HG03025 (cell line): ENCODE measurements at regions not wholly inside any gene's neighbourhood (a gene's known extent, or its start where the extent isn't known, plus 50 kb on each side); places are given as distances from the start of the nearest gene placed in this dataset.
"Not testable (repeated sequence)": the region's sequence is repeated elsewhere in the genome, so short reads cannot be mapped to it uniquely, and the experiment has no call there.

Experiments used
- ATAC-seq: cut with Tn5 transposase; IDR thresholded peaks from one replicate; pipeline ENCODE4 v1.9.1; 2021; ENCODE audit warnings: mild to moderate bottlenecking, moderate library complexity; ENCODE audit not compliant: unreplicated experiment, low FRiP score

GRCh38 chr7:81206217-81206616, 287.4 kb upstream of the SEMA3C start:
- no peak for ATAC-seq

- no peak for ATAC-seq
These were observed 282.3 kb upstream of the SEMA3C start for GRCh38 chr7:81201188-81201587.

GRCh38 chr7:81198766-81199165, 279.9 kb upstream of the SEMA3C start:
- ATAC-seq, result no peak

GRCh38 chr7:81197266-81197665, 278.4 kb upstream of the SEMA3C start:
- ATAC-seq, result no peak

GRCh38 chr7:81195033-81195432, 276.2 kb upstream of the SEMA3C start:
- ATAC-seq, result no peak

GRCh38 chr7:81190997-81191768, 272.3 kb upstream of the SEMA3C start:
- no peak for ATAC-seq

GRCh38 chr7:81187753-81188152, 268.9 kb upstream of the SEMA3C start:
- no peak for ATAC-seq

- no peak for ATAC-seq
These were observed 267.8 kb upstream of the SEMA3C start for GRCh38 chr7:81186691-81187090.

GRCh38 chr7:81185072-81185471, 266.2 kb upstream of the SEMA3C start:
- no peak for ATAC-seq

- no peak for ATAC-seq
These were observed 264.5 kb upstream of the SEMA3C start for GRCh38 chr7:81183326-81183725.

- ATAC-seq, result not testable (repeated sequence)
These were observed 263.2 kb upstream of the SEMA3C start for GRCh38 chr7:81182056-81182455.

- ATAC-seq, result no peak
These were observed 262.2 kb upstream of the SEMA3C start for GRCh38 chr7:81181066-81181465.

- no peak for ATAC-seq
These were observed 261.7 kb upstream of the SEMA3C start for GRCh38 chr7:81180573-81180972.

GRCh38 chr7:81175275-81175940, 256.6 kb upstream of the SEMA3C start:
- ATAC-seq, result no peak

GRCh38 chr7:81173766-81174281, 255.0 kb upstream of the SEMA3C start:
- ATAC-seq, result no peak

- no peak for ATAC-seq
These were observed 251.4 kb upstream of the SEMA3C start for GRCh38 chr7:81170291-81170690.

- no peak for ATAC-seq
These were observed 249.1 kb upstream of the SEMA3C start for GRCh38 chr7:81167934-81168333.

GRCh38 chr7:81165070-81165469, 246.2 kb upstream of the SEMA3C start:
- ATAC-seq, result no peak

- no peak for ATAC-seq
These were observed 244.1 kb upstream of the SEMA3C start for GRCh38 chr7:81162771-81163525.

GRCh38 chr7:81162234-81162633, 243.4 kb upstream of the SEMA3C start:
- ATAC-seq, result no peak

- no peak for ATAC-seq
These were observed 242.7 kb upstream of the SEMA3C start for GRCh38 chr7:81161451-81162075.
